Nephron progenitor cell (in vitro differentiated cells): ENCODE measurements at regions not wholly inside any gene's neighbourhood (a gene's known extent, or its start where the extent isn't known, plus 50 kb on each side); places are given as distances from the start of the nearest gene placed in this dataset.

Experiments
- DNase-seq: peaks from one replicate; pipeline ENCODE4 v3.0.0; 2021
- H3K27ac Mint-ChIP-seq: 2 replicates; pipeline ENCODE4 v1.8.0; 2021; ENCODE audit warnings: mild to moderate bottlenecking, moderate library complexity, mixed read lengths
- H3K27me3 Mint-ChIP-seq: 2 replicates; pipeline ENCODE4 v1.8.0; 2021; ENCODE audit warnings: mild to moderate bottlenecking, low read depth, mixed read lengths; ENCODE audit not compliant: poor library complexity
- H3K36me3 Mint-ChIP-seq: 2 replicates; pipeline ENCODE4 v1.8.0; 2021; ENCODE audit warnings: low read depth, mixed read lengths
- H3K4me1 Mint-ChIP-seq: 2 replicates; pipeline ENCODE4 v1.8.0; 2021; ENCODE audit warnings: mixed read lengths
- H3K4me3 Mint-ChIP-seq: 2 replicates; pipeline ENCODE4 v1.8.0; 2021; ENCODE audit warnings: mild to moderate bottlenecking, moderate library complexity, mixed read lengths
- H3K9me3 Mint-ChIP-seq: 2 replicates; pipeline ENCODE4 v1.8.0; 2021; ENCODE audit warnings: mild to moderate bottlenecking, moderate library complexity, mixed read lengths
- CTCF ChIP-seq: fragments of 200-600 bp; sonication (generic); IDR thresholded peaks from 2 replicates; pipeline ENCODE4 v1.5.0; 2021; ENCODE audit warnings: antibody characterized with exemption

- no peaks in the 10 kb centered on the region for H3K36me3 Mint-ChIP-seq
- H3K27me3 Mint-ChIP-seq: no peaks in the 10 kb centered on the region
- no peak overlapping the region for H3K4me3 Mint-ChIP-seq
- H3K9me3 Mint-ChIP-seq: no peaks in the 10 kb centered on the region
- no peaks in the 10 kb centered on the region for H3K4me1 Mint-ChIP-seq
- no peak overlapping the region for H3K27ac Mint-ChIP-seq
- DNase-seq: no peak
- no peak for TF ChIP-seq CTCF
Measured at GRCh38 chr12:40569626-40570179, 122.5 kb upstream of the CNTN1 start.

GRCh38 chr12:40573024-40573423, 119.2 kb upstream of the CNTN1 start:
- no peak for DNase-seq
- no peaks in the 10 kb centered on the region for H3K27me3 Mint-ChIP-seq
- no peak for TF ChIP-seq CTCF
- no peak overlapping the region for H3K27ac Mint-ChIP-seq
- no peaks in the 10 kb centered on the region for H3K9me3 Mint-ChIP-seq
- H3K4me3 Mint-ChIP-seq: no peak overlapping the region
- no peaks in the 10 kb centered on the region for H3K4me1 Mint-ChIP-seq
- H3K36me3 Mint-ChIP-seq: no peaks in the 10 kb centered on the region

GRCh38 chr12:40575987-40576386, 116.3 kb upstream of the CNTN1 start:
- Mint-ChIP-seq H3K27ac (no peak overlapping the region), H3K4me1 (no peaks in the 10 kb centered on the region), H3K4me3 (no peak overlapping the region), H3K36me3 (no peaks in the 10 kb centered on the region), H3K9me3 (peaks cover 14% of the 10 kb centered on the region), H3K27me3 (no peaks in the 10 kb centered on the region)
- no peak for DNase-seq
- no peak for TF ChIP-seq CTCF

- Mint-ChIP-seq H3K4me1 (no peaks in the 10 kb centered on the region), H3K4me3 (no peak overlapping the region), H3K27me3 (no peaks in the 10 kb centered on the region), H3K27ac (no peak overlapping the region), H3K36me3 (no peaks in the 10 kb centered on the region), H3K9me3 (peaks cover 29% of the 10 kb centered on the region)
- no peak for DNase-seq
- TF ChIP-seq CTCF: no peak
Measured at GRCh38 chr12:40577834-40578233, 114.4 kb upstream of the CNTN1 start.

GRCh38 chr12:40579687-40580086, 112.6 kb upstream of the CNTN1 start:
- H3K27ac Mint-ChIP-seq: no peak overlapping the region
- no peaks in the 10 kb centered on the region for H3K4me1 Mint-ChIP-seq
- no peaks in the 10 kb centered on the region for H3K36me3 Mint-ChIP-seq
- H3K4me3 Mint-ChIP-seq: no peak overlapping the region
- no peak for DNase-seq
- H3K9me3 Mint-ChIP-seq: peaks cover 29% of the 10 kb centered on the region
- no peaks in the 10 kb centered on the region for H3K27me3 Mint-ChIP-seq
- no peak for TF ChIP-seq CTCF

GRCh38 chr12:40580346-40580745, 111.9 kb upstream of the CNTN1 start:
- Mint-ChIP-seq H3K27ac (no peak overlapping the region), H3K4me3 (no peak overlapping the region), H3K4me1 (no peaks in the 10 kb centered on the region), H3K9me3 (peaks cover 29% of the 10 kb centered on the region), H3K27me3 (no peaks in the 10 kb centered on the region), H3K36me3 (no peaks in the 10 kb centered on the region)
- no peak for DNase-seq
- no peak for TF ChIP-seq CTCF
